GM12874 (cell line): ENCODE measurements at regions not wholly inside any gene's neighbourhood (a gene's known extent, or its start where the extent isn't known, plus 50 kb on each side); places are given as distances from the start of the nearest gene placed in this dataset.

Source experiments
- TF ChIP-seq, protein P1 (sequence below): IDR thresholded peaks from 2 replicates; pipeline ENCODE4 v1.5.1; 2011; ENCODE audit warnings: low read depth, mild to moderate bottlenecking, control low read depth, low read length, moderate library complexity; ENCODE audit not compliant: insufficient read depth

DNA sequence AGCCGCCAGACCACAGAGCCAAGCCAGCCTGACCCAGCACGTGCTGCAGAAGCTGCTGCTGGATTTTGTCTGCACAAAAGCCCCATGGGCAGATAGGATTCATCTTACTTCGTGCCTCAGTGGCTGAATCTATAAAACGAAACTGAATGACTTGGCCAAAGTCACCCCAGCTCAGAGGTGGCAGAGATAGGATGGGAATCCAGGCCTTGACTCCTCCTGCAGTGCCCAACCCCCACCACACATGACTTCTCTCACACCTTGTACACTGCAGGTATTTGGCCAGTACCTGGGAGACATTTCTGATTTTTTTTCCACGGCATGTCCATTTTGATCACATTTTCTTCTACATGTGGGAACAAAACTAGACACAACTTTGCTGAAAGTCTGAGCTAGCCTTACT lies 182.1 kb downstream of the ANKRD60 start:
- TF ChIP-seq, protein P1, sequence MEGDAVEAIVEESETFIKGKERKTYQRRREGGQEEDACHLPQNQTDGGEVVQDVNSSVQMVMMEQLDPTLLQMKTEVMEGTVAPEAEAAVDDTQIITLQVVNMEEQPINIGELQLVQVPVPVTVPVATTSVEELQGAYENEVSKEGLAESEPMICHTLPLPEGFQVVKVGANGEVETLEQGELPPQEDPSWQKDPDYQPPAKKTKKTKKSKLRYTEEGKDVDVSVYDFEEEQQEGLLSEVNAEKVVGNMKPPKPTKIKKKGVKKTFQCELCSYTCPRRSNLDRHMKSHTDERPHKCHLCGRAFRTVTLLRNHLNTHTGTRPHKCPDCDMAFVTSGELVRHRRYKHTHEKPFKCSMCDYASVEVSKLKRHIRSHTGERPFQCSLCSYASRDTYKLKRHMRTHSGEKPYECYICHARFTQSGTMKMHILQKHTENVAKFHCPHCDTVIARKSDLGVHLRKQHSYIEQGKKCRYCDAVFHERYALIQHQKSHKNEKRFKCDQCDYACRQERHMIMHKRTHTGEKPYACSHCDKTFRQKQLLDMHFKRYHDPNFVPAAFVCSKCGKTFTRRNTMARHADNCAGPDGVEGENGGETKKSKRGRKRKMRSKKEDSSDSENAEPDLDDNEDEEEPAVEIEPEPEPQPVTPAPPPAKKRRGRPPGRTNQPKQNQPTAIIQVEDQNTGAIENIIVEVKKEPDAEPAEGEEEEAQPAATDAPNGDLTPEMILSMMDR = no peak

DNA sequence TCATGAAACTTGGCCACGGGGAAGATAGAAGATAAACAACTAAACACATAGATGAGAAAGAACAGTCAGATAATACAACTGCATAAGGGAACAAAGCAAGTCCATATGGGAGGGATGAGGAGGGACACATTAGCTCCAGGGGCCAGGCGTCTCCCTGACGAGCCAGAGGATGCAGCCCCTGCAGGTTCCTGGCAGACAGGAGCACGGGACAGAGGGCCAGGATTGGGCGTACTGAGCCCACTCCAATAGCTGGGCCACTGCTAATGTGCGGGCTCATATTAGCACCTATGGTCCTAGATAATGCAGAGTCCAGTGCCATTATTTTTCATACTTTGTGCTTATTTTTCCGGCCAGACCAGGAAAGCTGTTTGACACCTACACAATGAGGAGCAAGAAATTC lies 182.9 kb downstream of the ANKRD60 start:
- TF ChIP-seq, protein P1 = no peak

DNA sequence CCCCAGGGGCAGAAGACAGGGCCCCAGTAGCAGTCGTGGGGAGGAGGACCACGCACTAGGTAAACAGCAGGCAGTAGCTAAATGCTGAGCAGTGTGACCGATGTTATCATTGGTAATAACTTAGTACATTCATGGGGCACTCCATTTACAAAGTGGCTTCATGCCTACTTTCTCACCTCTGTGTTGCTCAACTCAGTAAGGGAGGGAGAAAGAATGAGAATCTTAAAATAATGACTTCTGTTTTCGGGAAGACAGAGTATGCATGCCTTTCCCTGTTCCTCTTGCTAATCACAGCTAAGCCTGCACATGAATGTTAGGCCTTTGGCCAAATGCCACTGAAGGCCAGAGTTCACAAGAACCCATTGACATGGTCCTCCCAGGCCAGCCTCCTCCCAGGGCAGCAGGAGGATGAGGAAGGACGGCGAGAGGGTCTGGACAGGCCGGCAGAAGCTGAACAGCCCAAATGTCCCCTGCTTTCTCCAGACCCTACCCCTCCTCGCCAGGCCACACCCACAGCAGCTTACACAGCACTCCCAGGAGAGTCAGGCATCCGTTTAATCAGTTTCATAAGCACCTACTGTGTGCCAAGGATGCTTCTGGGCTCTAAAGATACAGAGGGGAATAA lies 183.4 kb downstream of the ANKRD60 start:
- TF ChIP-seq, protein P1 = no peak

DNA sequence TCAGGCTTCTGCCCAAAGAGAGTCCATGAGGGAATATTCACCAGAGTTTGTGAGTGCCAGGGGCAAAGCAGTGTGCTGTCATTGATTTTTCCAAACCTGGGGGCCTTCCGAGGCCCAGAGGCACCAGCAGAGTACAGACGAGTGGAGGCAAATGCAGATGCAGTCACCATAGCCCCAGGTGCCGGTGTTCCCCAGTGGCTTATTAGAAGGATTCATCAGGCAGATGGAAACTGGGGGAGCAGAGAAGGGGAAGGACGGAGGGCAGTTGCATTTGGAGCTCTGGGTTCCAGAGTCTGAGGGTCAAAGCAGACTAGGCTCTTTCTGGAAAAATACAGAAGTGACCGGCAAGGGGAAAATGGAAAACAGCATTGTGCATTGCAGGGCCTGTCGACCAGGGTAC lies 184.2 kb downstream of the ANKRD60 start:
- TF ChIP-seq, protein P1 = no peak

DNA sequence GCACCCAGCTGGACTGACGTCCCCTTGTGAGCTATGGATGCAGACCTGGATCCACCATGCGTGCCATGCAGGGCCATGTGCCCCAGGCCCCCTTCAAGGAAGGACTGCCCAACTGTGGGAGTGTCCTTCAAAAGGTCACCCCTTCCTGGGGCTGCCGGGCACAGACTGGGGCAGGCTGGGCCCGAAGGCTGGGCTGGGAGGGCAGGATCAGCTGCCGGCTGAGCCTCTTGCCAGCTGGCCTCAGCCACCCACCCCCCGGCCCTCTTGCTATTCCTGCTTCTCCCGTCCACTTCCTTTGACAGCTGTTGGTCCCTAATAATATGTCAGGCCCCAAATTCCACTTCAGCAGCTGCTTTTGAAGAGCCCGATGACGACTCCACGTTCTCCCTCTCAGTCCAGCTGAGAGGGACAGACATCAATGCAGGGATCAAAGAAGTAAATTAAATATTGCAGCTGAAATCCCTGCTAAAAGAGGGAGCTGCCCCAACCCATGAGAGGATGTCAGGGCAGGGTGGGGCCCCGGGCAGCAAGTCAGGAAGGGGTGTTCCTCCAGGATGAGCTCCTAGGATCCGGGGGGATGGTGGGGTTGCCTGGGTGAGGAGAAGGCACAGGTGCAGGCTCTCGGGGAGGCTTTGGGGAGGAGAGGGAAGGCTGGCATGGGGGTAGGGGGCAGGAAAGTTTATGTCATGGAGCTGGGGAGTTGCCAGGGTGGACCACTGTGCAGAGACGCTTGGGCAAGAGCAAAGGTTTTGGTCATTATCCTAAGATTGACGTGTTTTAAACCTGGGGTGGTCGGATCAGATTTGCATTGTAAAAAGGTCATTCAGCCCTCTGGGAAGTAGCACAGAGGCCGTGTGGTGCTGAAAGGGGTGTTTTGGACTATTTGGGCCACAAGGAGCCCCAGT lies 185.0 kb downstream of the ANKRD60 start:
- TF ChIP-seq, protein P1 = no peak

DNA sequence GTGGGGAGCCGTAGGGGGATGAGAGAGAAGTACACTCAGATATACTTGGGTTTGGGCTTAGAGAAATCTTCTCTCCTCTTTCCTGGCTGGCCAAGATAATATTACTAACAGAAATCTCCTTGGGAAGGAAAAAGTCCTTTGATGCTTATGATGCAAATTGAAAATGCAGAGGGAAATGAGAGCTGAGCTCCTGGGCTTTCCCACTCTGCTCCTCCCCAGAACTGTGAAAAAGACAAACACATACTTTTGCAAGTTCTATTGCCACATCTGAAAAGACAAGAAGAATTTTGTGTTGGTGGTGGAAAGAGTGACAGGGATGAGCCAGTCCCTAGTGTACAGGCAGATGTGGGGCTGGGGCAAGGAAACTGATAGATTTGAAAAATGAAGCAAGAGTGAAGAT lies 185.9 kb downstream of the ANKRD60 start:
- TF ChIP-seq, protein P1 = no peak

DNA sequence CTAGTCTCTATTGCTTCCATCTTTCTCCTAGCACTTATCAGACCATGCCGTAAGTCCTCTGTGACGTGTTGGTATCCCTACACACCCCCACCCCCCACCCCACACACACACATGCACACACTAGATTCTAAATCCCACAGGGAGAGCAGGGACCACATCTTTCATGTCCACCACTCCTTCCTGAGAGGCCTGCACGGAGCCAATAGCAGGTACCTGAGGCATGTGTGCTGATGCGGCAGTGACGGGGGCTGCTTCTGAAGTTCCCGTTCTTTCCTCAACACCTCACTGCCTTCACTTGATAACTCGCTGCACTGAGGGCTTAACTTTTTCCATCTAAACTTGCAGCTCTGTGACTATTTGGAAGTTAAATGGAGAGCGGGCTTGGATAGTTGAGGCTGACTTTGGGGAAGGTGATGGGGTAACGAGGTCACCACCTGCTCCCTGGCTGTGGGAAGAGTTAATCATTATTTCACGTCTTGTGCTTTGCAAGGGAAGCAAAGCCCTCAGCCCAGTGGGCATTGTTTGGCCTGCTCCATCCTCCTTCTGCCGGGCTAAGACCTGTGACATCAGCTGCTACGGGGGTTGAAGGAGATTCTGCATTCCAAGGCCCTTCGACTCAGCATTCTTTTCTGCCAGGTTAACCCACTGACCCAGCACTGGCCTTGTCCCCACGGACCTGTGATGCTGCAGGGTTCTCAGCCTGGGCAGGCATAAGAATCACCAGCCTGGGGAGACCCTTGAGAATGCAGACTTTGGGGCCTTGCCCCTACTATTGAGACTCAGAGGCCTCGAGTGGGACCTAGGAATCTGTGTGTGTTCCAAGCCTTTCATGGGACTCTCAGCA lies 187.8 kb downstream of the ANKRD60 start:
- TF ChIP-seq, protein P1 = no peak
